Calu3 (cell line): ENCODE measurements at regions not wholly inside any gene's neighbourhood (a gene's known extent, or its start where the extent isn't known, plus 50 kb on each side); places are given as distances from the start of the nearest gene placed in this dataset.

Experiments
- BruUV-seq: library from RNA; stranded (reverse); fragments of 400-500 nt; replicated peaks from 2 replicates; lab custom pipeline; 2021; lab: Mats Ljungman, UMichigan
- CTCF ChIA-PET: fragments of 300-600 bp; sonication (Branson Sonifier 250); formaldehyde crosslinking; loops from one replicate; lab custom pipeline; 2022; ENCODE audit warnings: antibody characterized with exemption; lab: Charles Lee
- DNase-seq: peaks from one replicate; pipeline ENCODE4 v3.0.0; 2022
- H3K27ac Mint-ChIP-seq: one replicate; pipeline ENCODE4 v1.8.0; 2022; ENCODE audit warnings: mixed read lengths; ENCODE audit not compliant: unreplicated experiment
- H3K27me3 Mint-ChIP-seq: one replicate; pipeline ENCODE4 v1.8.0; 2022; ENCODE audit warnings: mixed read lengths; ENCODE audit not compliant: unreplicated experiment
- H3K36me3 Mint-ChIP-seq: one replicate; pipeline ENCODE4 v1.8.0; 2022; ENCODE audit warnings: mild to moderate bottlenecking, moderate library complexity, mixed read lengths; ENCODE audit not compliant: insufficient read depth, unreplicated experiment
- H3K4me1 Mint-ChIP-seq: one replicate; pipeline ENCODE4 v1.8.0; 2022; ENCODE audit warnings: mild to moderate bottlenecking, low read depth, mixed read lengths; ENCODE audit not compliant: unreplicated experiment
- H3K4me3 Mint-ChIP-seq: one replicate; pipeline ENCODE4 v1.8.0; 2022; ENCODE audit warnings: mild to moderate bottlenecking, low read depth, moderate library complexity, mixed read lengths; ENCODE audit not compliant: unreplicated experiment
- H3K9me3 Mint-ChIP-seq: one replicate; pipeline ENCODE4 v1.8.0; 2022; ENCODE audit warnings: low read depth, mixed read lengths; ENCODE audit not compliant: unreplicated experiment
- CTCF ChIP-seq: fragments of 200-600 bp; IDR thresholded peaks from one replicate; pipeline ENCODE4 v1.8.0; 2022; ENCODE audit warnings: antibody characterized with exemption; ENCODE audit not compliant: unreplicated experiment
- intact Hi-C: fragments of 100-400 bp; cut with micrococcal nuclease; formaldehyde crosslinking; loops from one replicate; pipeline ENCODE4 v1.10.0; 2022; ENCODE audit not compliant: unreplicated experiment

- peaks cover 21% of the 10 kb centered on the region for H3K36me3 Mint-ChIP-seq
- peaks cover 40% of the 10 kb centered on the region for H3K4me1 Mint-ChIP-seq
- TF ChIP-seq CTCF, result no peak
- H3K9me3 Mint-ChIP-seq, result peaks cover 12% of the 10 kb centered on the region
- intact Hi-C loops, result no loop called here
- no peak overlapping the region for H3K27ac Mint-ChIP-seq
- CTCF ChIA-PET, result no interaction called here
- no peak overlapping the region for H3K4me3 Mint-ChIP-seq
- H3K27me3 Mint-ChIP-seq, result no peaks in the 10 kb centered on the region
- BruUV-seq, result no TSS peak
- no peak for DNase-seq
Observed at GRCh38 chr2:96423828-96424227, 81.3 kb downstream of the NEURL3 start.
